T-cell (primary cell): ENCODE measurements at regions not wholly inside any gene's neighbourhood (a gene's known extent, or its start where the extent isn't known, plus 50 kb on each side); places are given as distances from the start of the nearest gene placed in this dataset.
"Not testable (repeated sequence)": the region's sequence is repeated elsewhere in the genome, so short reads cannot be mapped to it uniquely, and the experiment has no call there.

Experiments used
- ATAC-seq, 4 experiments: fragments of 200-7000 bp in 3 of 4; fragments of 150-1000 bp in 1 of 4; cut with Tn5 transposase; replicated peaks in 1 of 4; 1 replicate in 3 of 4; 2 replicates in 1 of 4; pipeline ENCODE4 v1.10.0; 2021; ENCODE audit warnings: moderate library complexity in 3 of 4, mild to moderate bottlenecking in 2 of 4, moderate number of reproducible peaks in 1 of 4
- CTCF ChIA-PET, 2 donors: fragments of 300-600 bp; sonication (Branson Sonifier 250); formaldehyde crosslinking; loops; one replicate each; lab custom pipeline; 2022; ENCODE audit warnings: antibody characterized with exemption in 2 of 2; lab: Charles Lee
- POLR2A ChIA-PET, 2 donors: fragments of 300-600 bp; sonication (Branson Sonifier 250); formaldehyde crosslinking; loops; one replicate each; lab custom pipeline; 2022; ENCODE audit warnings: antibody characterized with exemption in 2 of 2; lab: Charles Lee
- DNase-seq, 35 experiments: peaks; one replicate each; pipeline versions ENCODE4 v3.0.0 to v3.0.0-alpha.2; 2013 to 2023
- H3K27ac ChIP-seq: one replicate; pipeline ENCODE4 v1.5.1; 2013; ENCODE audit warnings: low read length
- H3K27me3 ChIP-seq, 2 experiments: replicated peaks in 1 of 2; 1 replicate in 1 of 2; 2 replicates in 1 of 2; pipeline versions ENCODE4 v1.6.1 to v1.7.0; 2013; ENCODE audit warnings: low read length in 1 of 2, mixed read lengths in 1 of 2; ENCODE audit not compliant: control insufficient read depth in 2 of 2, insufficient read depth in 2 of 2; ENCODE audit errors: extremely low read depth in 1 of 2
- H3K36me3 ChIP-seq, 2 donors: 1 replicate in 1 of 2; 2 replicates in 1 of 2; pipeline versions ENCODE4 v1.6.1 to v1.7.0; 2013; ENCODE audit warnings: low read length in 1 of 2; ENCODE audit not compliant: control insufficient read depth in 2 of 2, insufficient read depth in 1 of 2; ENCODE audit errors: extremely low read depth in 1 of 2
- H3K4me1 ChIP-seq, 2 experiments: 1 replicate in 1 of 2; 2 replicates in 1 of 2; pipeline versions ENCODE4 v1.6.1 to v1.7.0; 2013; ENCODE audit warnings: low read length in 2 of 2, mixed read lengths in 1 of 2; ENCODE audit not compliant: insufficient read depth in 2 of 2, control insufficient read depth in 1 of 2; ENCODE audit errors: extremely low read depth in 1 of 2
- H3K4me3 ChIP-seq, 2 donors: 1 replicate in 1 of 2; 2 replicates in 1 of 2; pipeline versions ENCODE4 v1.5.1 to v1.7.0; 2013; ENCODE audit warnings: mild to moderate bottlenecking in 2 of 2, low read length in 1 of 2, moderate library complexity in 1 of 2; ENCODE audit not compliant: control insufficient read depth in 1 of 2; ENCODE audit errors: extremely low read depth in 1 of 2
- H3K9me3 ChIP-seq: 2 replicates; pipeline ENCODE4 v1.7.0; 2013
- H3K27ac Mint-ChIP-seq, 2 donors: one replicate each; pipeline ENCODE4 v1.8.0; 2020 to 2021; ENCODE audit warnings: mild to moderate bottlenecking in 2 of 2, mixed read lengths in 2 of 2
- H3K27me3 Mint-ChIP-seq, 2 donors: one replicate each; pipeline ENCODE4 v1.8.0; 2021 to 2022; ENCODE audit warnings: mixed read lengths in 2 of 2
- H3K36me3 Mint-ChIP-seq: one replicate; pipeline ENCODE4 v1.8.0; 2021; ENCODE audit warnings: mixed read lengths
- H3K4me1 Mint-ChIP-seq, 3 donors: one replicate each; pipeline ENCODE4 v1.8.0; 2020 to 2022; ENCODE audit warnings: mixed read lengths in 3 of 3, mild to moderate bottlenecking in 1 of 3
- H3K4me3 Mint-ChIP-seq, 3 donors: one replicate each; pipeline ENCODE4 v1.8.0; 2020 to 2022; ENCODE audit warnings: mild to moderate bottlenecking in 3 of 3, mixed read lengths in 3 of 3, moderate library complexity in 3 of 3
- H3K9me3 Mint-ChIP-seq, 3 donors: one replicate each; pipeline ENCODE4 v1.8.0; 2020 to 2022; ENCODE audit warnings: mixed read lengths in 3 of 3
- WGBS: methylation state at CpG from one replicate; pipeline ENCODE4 v1.1.5; 2013; ENCODE audit warnings: missing lambda C conversion rate; ENCODE audit not compliant: insufficient coverage; 5-methylcytosine and 5-hydroxymethylcytosine counted together

DNA sequence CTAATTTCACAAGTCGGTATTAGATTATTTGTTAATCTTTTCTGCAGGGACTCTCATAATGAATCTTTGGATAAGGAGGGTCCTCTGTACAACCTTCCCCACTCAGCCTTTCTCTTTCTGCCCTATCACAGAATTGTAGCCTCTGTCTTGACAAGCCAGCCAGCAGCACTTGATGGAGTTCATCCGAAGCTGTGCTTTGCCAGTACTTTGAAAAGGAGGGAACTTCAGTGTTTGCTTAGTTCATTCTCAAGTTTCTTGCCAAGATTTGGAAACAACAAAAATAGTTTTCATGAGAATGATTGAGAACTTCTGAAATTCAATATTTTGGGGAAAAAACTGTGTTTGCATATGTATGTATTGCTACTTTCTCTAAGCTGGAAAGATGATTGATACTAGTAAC lies 69.3 kb upstream of the HMGB1 start:
- 100% methylated on average over 1 of the region's 2 CpGs for WGBS
- Histone ChIP-seq H3K4me1 (no peaks in the 10 kb centered on the region), H3K9me3 (no peaks in the 10 kb centered on the region), H3K4me3 (no peak overlapping the region), H3K27me3 (no peaks in the 10 kb centered on the region), H3K27ac (no peak overlapping the region), H3K36me3 (no peaks in the 10 kb centered on the region)
- Mint-ChIP-seq H3K36me3 (no peaks in the 10 kb centered on the region), H3K4me1 (no peaks in the 10 kb centered on the region), H3K9me3 (no peaks in the 10 kb centered on the region), H3K27me3 (no peaks in the 10 kb centered on the region), H3K27ac (no peak overlapping the region), H3K4me3 (no peak overlapping the region)
- ATAC-seq (no peak), DNase-seq (no peak)
- CTCF ChIA-PET: interaction anchor here in 1 of 2 donors (0.5 kb wide), 1 partner anchor 421 kb away, joined by 5 read pairs; no protein-coding TSS in a partner anchor
- POLR2A ChIA-PET: interaction anchor here in 1 of 2 donors (0.6 kb wide), 1 partner anchor 9 kb away, joined by 5 read pairs; no protein-coding TSS in a partner anchor

DNA sequence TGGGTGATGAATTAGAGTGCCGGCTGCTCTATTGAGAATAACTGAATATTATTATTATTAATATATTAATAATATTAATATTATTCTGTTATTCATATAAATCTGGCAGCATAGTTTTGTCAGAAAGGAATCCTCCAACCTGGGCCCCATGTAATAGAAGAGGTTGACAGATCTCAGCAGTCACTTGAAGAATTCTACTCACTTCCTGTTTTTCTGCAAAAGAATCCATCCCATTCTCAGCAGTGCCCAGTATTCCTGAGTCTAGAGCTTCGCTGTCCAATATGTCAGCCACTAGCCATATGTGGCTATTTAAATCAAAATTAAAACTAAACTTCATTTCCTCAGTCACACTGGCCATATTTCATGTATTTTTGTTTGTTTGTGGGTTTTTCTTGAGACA lies 72.4 kb upstream of the USPL1 start:
- POLR2A ChIA-PET: no interaction called here
- ATAC-seq: no peak
- no peaks in the 10 kb centered on the region for H3K9me3 Mint-ChIP-seq
- no peaks in the 10 kb centered on the region for H3K4me1 Mint-ChIP-seq
- no peak overlapping the region for H3K4me3 Mint-ChIP-seq
- Histone ChIP-seq H3K4me3 (no peak overlapping the region), H3K4me1 (no peaks in the 10 kb centered on the region), H3K36me3 (no peaks in the 10 kb centered on the region), H3K27ac (no peak overlapping the region), H3K9me3 (no peaks in the 10 kb centered on the region), H3K27me3 (peaks cover 0 to 10% of the 10 kb centered on the region in 2 experiments)
- peaks cover 0 to 6% of the 10 kb centered on the region in 2 donors for H3K27me3 Mint-ChIP-seq
- no peak for DNase-seq
- CTCF ChIA-PET: no interaction called here
- no CpG with 5 or more reads among the region's 2 CpGs for WGBS
- H3K27ac Mint-ChIP-seq: no peak overlapping the region
- no peaks in the 10 kb centered on the region for H3K36me3 Mint-ChIP-seq

DNA sequence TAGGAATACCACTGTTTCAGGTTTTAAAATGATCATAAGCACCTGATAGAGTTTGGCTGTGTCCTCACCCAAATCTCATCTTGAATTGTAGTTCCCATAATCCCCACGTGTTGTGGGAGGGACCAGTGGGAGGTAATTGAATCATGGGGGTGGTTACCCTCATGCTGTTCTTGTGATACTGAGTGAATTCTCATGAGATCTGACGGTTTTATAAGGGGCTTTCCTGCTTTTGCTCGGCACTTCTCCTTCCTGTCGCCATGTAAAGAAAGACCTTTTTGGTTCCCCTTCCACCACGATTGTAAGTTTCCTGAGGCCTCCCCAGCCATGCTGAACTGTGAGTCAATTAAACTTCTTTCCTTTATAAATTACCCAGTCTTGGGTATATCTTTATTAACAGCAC lies 69.7 kb upstream of the USPL1 start:
- H3K4me3 ChIP-seq, H3K27me3 Mint-ChIP-seq, H3K9me3 ChIP-seq, POLR2A ChIA-PET, H3K4me1 ChIP-seq, H3K4me1 Mint-ChIP-seq, H3K27me3 ChIP-seq, H3K36me3 ChIP-seq, H3K36me3 Mint-ChIP-seq, H3K27ac Mint-ChIP-seq, ATAC-seq, H3K9me3 Mint-ChIP-seq, H3K27ac ChIP-seq, CTCF ChIA-PET, H3K4me3 Mint-ChIP-seq: not testable (repeated sequence)
- 33% methylated on average over 3 of the region's 5 CpGs for WGBS
- DNase-seq: peak in 1 of 35 experiments; percentile 2

DNA sequence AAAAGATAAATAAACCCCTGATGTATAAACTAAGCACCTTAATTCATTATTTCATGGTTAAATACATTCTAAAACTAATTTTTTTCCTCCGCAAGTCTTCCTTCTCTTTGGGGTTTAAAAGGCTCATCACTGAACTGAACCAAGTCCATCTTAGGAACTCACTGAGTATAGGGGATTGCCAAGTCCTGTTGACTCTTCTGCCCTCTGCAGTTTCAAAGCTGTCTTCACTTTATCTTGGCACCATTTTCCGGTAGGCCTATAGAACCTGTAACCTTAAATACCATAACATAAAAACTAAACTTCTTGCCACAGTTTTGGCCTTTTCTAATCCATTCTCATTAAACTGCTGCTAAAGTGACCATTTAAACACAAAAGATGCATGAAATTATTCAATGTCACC lies 66.5 kb upstream of the USPL1 start:
- Histone ChIP-seq H3K27ac (no peak overlapping the region), H3K27me3 (no peaks in the 10 kb centered on the region), H3K36me3 (no peaks in the 10 kb centered on the region), H3K4me1 (no peaks in the 10 kb centered on the region), H3K9me3 (no peaks in the 10 kb centered on the region), H3K4me3 (no peak overlapping the region)
- H3K36me3 Mint-ChIP-seq: no peaks in the 10 kb centered on the region
- no peak overlapping the region for H3K27ac Mint-ChIP-seq
- ATAC-seq (peak; percentile 76 to 94 (median 84)), DNase-seq (peak in 10 of 35 experiments; percentile 5 to 63 (median 10))
- CTCF ChIA-PET: interaction anchor here in 1 of 2 donors (0.6 kb wide), 1 partner anchor 145 kb away, joined by 3 read pairs; no protein-coding TSS in a partner anchor
- POLR2A ChIA-PET: no interaction called here
- no peak overlapping the region for H3K4me3 Mint-ChIP-seq
- H3K4me1 Mint-ChIP-seq: peaks cover 0 to 2% (median 0%) of the 10 kb centered on the region in 3 donors
- no peaks in the 10 kb centered on the region for H3K27me3 Mint-ChIP-seq
- 40% methylated on average over 1 of the region's 2 CpGs for WGBS
- H3K9me3 Mint-ChIP-seq: no peaks in the 10 kb centered on the region

DNA sequence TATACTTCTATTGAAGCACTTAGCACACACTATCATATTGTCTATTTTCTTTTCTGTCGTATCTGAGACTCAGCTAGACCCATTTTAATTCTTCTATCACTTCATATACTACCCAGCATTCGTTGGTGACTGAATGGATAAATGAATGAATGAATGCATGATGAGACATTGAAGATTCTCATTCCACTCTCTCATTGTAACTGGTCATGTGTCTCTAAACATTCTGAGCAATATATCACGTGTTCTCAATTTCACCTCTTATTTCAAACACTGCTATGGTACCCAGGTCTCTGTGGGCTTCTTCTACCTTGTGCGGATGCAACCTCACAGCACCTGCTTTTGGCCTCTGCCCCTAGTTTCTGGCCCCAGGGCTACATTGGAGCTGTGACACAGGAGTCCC lies 65.2 kb upstream of the USPL1 start:
- ChIA-PET CTCF (interaction anchor here in 1 of 2 donors (0.5 kb wide), 1 partner anchor 10 kb away, joined by 12 read pairs; no protein-coding TSS in a partner anchor), POLR2A (no interaction called here)
- Mint-ChIP-seq H3K27me3 (no peaks in the 10 kb centered on the region), H3K36me3 (no peaks in the 10 kb centered on the region), H3K4me1 (peaks cover 0 to 2% (median 0%) of the 10 kb centered on the region in 3 donors), H3K27ac (no peak overlapping the region), H3K4me3 (no peak overlapping the region), H3K9me3 (no peaks in the 10 kb centered on the region)
- no peak overlapping the region for H3K27ac ChIP-seq
- no peaks in the 10 kb centered on the region for H3K27me3 ChIP-seq
- DNase-seq (no peak), ATAC-seq (no peak)
- no peaks in the 10 kb centered on the region for H3K4me1 ChIP-seq
- no peak overlapping the region for H3K4me3 ChIP-seq
- H3K36me3 ChIP-seq: no peaks in the 10 kb centered on the region
- no peaks in the 10 kb centered on the region for H3K9me3 ChIP-seq
- WGBS: 100% methylated on average over 2 of the region's 4 CpGs

DNA sequence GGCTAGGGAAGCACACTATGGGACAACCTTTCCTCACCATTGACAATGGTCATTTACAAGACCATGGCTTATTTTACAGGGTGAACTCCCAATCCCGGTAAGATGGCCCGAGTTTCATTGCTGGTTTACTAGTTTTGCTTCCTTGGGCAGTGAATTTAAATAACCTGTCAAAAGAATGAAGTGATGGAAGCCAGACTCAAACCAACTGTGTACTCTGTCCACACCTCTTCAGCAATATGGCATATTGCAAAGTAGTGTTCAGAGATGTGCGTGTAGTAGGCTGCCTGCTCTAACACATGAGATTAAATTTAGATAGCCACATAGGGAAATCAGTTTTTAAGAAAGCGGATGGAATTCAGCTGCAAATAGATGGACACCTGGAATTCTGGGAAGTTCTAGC lies 58.4 kb upstream of the USPL1 start:
- ChIA-PET CTCF (no interaction called here), POLR2A (no interaction called here)
- WGBS: 100% methylated on average over 2 of the region's 4 CpGs
- no peaks in the 10 kb centered on the region for H3K9me3 Mint-ChIP-seq
- Histone ChIP-seq H3K4me3 (no peak overlapping the region), H3K9me3 (no peaks in the 10 kb centered on the region), H3K27ac (no peak overlapping the region), H3K27me3 (no peaks in the 10 kb centered on the region), H3K36me3 (no peaks in the 10 kb centered on the region), H3K4me1 (no peaks in the 10 kb centered on the region)
- ATAC-seq (no peak), DNase-seq (no peak)
- H3K27me3 Mint-ChIP-seq: peaks cover 4 to 14% of the 10 kb centered on the region in 2 donors
- H3K36me3 Mint-ChIP-seq: no peaks in the 10 kb centered on the region
- H3K4me3 Mint-ChIP-seq: no peak overlapping the region
- no peaks in the 10 kb centered on the region for H3K4me1 Mint-ChIP-seq
- H3K27ac Mint-ChIP-seq: no peak overlapping the region

DNA sequence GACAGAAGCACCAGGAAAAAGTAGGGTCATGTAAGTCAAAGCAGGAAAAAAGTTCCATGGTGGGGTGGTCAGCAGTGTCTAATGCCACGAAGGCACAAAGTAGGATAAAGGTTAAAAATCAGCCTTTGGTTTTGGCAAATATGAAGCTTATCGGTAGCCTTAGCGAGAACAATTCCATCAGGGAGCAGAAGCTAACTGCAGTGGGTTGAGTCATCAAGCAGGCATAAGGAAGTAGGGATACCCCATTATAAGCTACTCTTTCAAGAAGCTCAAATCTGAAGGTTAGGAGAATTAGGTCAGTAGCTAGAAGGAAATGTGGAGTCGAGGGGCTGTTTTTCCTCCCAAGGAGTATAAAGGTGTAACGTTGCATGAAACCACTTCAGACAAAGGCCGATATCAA lies 57.5 kb upstream of the USPL1 start:
- CTCF ChIA-PET: no interaction called here
- no peaks in the 10 kb centered on the region for H3K4me1 ChIP-seq
- no peak overlapping the region for H3K27ac ChIP-seq
- no peaks in the 10 kb centered on the region for H3K27me3 ChIP-seq
- H3K4me3 ChIP-seq: no peak overlapping the region
- H3K9me3 Mint-ChIP-seq: no peaks in the 10 kb centered on the region
- DNase-seq: no peak
- ATAC-seq: no peak
- H3K36me3 Mint-ChIP-seq: no peaks in the 10 kb centered on the region
- H3K36me3 ChIP-seq: no peaks in the 10 kb centered on the region
- POLR2A ChIA-PET: no interaction called here
- WGBS: 100% methylated on average over 1 of the region's 6 CpGs
- H3K27ac Mint-ChIP-seq: no peak overlapping the region
- no peak overlapping the region for H3K4me3 Mint-ChIP-seq
- H3K9me3 ChIP-seq: no peaks in the 10 kb centered on the region
- H3K27me3 Mint-ChIP-seq: peaks cover 4 to 14% of the 10 kb centered on the region in 2 donors
- H3K4me1 Mint-ChIP-seq: no peaks in the 10 kb centered on the region
